Esophagus squamous epithelium (tissue), 4 donors: ENCODE measurements at regions not wholly inside any gene's neighbourhood (a gene's known extent, or its start where the extent isn't known, plus 50 kb on each side); places are given as distances from the start of the nearest gene placed in this dataset.

Experiments used
- CTCF ChIP-seq, 6 experiments: fragments of 450-650 bp in 4 of 6; fragments of 200-600 bp in 2 of 6; sonication (generic) in 2 of 6; IDR thresholded peaks; one replicate each; pipeline ENCODE4 v1.5.1; 2016 to 2019; ENCODE audit warnings: antibody characterized with exemption in 6 of 6, mild to moderate bottlenecking in 4 of 6, moderate library complexity in 4 of 6
- POLR2A ChIP-seq, 4 donors: fragments of 450-650 bp; IDR thresholded peaks; one replicate each; pipeline ENCODE4 v1.6.1; 2017; ENCODE audit warnings: antibody characterized with exemption in 4 of 4, mild to moderate bottlenecking in 4 of 4, moderate library complexity in 3 of 4

- no peak for TF ChIP-seq CTCF (IDR thresholded peaks at IDR 0.05)
- TF ChIP-seq POLR2A (IDR thresholded peaks at IDR 0.05) = no peak
Measured at GRCh38 chr5:110815916-110816605, 77.3 kb downstream of the SLC25A46 start.
